Kidney epithelial cell (primary cell): ENCODE measurements at regions not wholly inside any gene's neighbourhood (a gene's known extent, or its start where the extent isn't known, plus 50 kb on each side); places are given as distances from the start of the nearest gene placed in this dataset.

Source experiments
- DNase-seq: peaks from one replicate; pipeline ENCODE4 v3.0.0-alpha.2; 2010; ENCODE audit warnings: low read depth
- H3K27me3 ChIP-seq: 2 replicates; pipeline ENCODE4 v1.6.0; 2011; ENCODE audit warnings: low read length; ENCODE audit not compliant: control insufficient read depth, insufficient read depth
- H3K36me3 ChIP-seq: 2 replicates; pipeline ENCODE4 v1.5.1; 2011; ENCODE audit warnings: low read length; ENCODE audit not compliant: control insufficient read depth, insufficient read depth
- H3K4me3 ChIP-seq: 2 replicates; pipeline ENCODE4 v1.5.1; 2011; ENCODE audit warnings: low read depth, mild to moderate bottlenecking, control low read depth, low read length
- TF ChIP-seq, protein P1 (sequence below): IDR thresholded peaks from 2 replicates; pipeline ENCODE4 v1.5.1; 2011; ENCODE audit warnings: mild to moderate bottlenecking, moderate library complexity, low read length, control low read depth, inconsistent platforms; ENCODE audit not compliant: insufficient read depth, poor library complexity, severe bottlenecking

DNA sequence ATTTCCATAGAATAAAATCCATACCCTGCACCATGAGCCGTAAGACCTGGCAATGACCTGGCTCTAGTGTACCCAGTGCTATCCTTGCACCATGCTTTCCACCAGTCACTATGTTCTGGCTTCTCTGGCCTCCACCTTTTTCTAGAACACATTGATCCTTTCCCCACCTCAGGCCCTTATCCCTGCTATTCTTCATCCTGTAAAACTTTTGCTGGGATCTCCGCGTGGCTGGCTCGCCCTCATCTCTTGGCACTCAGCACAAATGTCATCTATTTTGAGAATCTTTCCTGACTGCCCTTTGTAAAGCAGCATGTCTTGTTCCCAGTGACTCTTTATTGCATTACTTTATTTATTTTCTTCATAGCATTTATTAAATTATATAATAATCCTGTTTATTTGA lies 169.8 kb upstream of the B3GALT2 start:
- no peaks in the 10 kb centered on the region for H3K27me3 ChIP-seq
- no peak for DNase-seq
- H3K4me3 ChIP-seq, result no peak overlapping the region
- TF ChIP-seq, protein P1, sequence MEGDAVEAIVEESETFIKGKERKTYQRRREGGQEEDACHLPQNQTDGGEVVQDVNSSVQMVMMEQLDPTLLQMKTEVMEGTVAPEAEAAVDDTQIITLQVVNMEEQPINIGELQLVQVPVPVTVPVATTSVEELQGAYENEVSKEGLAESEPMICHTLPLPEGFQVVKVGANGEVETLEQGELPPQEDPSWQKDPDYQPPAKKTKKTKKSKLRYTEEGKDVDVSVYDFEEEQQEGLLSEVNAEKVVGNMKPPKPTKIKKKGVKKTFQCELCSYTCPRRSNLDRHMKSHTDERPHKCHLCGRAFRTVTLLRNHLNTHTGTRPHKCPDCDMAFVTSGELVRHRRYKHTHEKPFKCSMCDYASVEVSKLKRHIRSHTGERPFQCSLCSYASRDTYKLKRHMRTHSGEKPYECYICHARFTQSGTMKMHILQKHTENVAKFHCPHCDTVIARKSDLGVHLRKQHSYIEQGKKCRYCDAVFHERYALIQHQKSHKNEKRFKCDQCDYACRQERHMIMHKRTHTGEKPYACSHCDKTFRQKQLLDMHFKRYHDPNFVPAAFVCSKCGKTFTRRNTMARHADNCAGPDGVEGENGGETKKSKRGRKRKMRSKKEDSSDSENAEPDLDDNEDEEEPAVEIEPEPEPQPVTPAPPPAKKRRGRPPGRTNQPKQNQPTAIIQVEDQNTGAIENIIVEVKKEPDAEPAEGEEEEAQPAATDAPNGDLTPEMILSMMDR, result no peak
- no peaks in the 10 kb centered on the region for H3K36me3 ChIP-seq

GRCh38 chr1:193355626-193356025 lies 169.2 kb upstream of the B3GALT2 start:
- Histone ChIP-seq H3K4me3 (no peak overlapping the region), H3K36me3 (no peaks in the 10 kb centered on the region), H3K27me3 (no peaks in the 10 kb centered on the region)
- DNase-seq, result no peak
- TF ChIP-seq, protein P1, result no peak

- TF ChIP-seq, protein P1, result no peak
- H3K4me3 ChIP-seq, result no peak overlapping the region
- DNase-seq, result no peak
Observed at GRCh38 chr1:193355178-193355577, 168.8 kb upstream of the B3GALT2 start.

DNA sequence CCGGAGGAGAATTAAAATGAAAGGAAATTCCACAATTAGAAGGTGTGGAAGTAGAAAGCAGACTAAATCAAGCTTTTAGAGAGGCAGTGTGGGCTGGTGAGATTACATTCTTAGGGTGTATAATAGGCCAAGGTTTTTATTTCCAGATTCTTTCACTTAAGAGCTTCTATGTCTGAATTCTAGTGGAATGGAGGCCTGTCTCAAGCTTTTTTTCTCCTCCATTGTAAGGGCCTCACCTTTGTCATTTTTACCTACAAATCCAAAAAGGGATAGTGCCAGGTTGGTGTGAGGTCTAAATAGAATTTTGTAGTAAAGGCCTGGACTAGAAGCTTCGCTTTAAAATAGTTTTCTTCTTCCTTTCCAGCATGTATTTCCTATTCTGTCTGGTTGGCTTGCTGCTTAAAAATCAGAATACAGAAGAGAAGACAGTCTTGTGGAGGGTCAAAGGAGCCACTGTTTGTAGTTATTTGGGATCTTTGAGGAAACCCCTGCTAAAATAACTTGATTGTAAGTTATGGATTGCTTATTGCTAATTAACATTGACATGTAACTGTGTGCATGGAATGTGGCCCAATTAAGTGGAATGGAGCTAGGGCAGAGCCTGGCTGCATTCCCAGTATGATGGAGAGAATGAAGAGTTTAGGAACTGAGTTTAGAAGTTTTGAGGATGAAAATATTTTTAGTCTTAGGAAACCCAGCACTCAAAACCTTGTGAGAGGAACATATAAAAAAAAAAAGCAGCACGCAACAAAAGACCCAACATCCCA lies 162.5 kb upstream of the B3GALT2 start:
- TF ChIP-seq, protein P1, result no peak

More at GRCh38 chr1:193355178-193355577, 168.8 kb upstream of the B3GALT2 start:
- Histone ChIP-seq H3K27me3 (no peaks in the 10 kb centered on the region), H3K36me3 (no peaks in the 10 kb centered on the region)

DNA sequence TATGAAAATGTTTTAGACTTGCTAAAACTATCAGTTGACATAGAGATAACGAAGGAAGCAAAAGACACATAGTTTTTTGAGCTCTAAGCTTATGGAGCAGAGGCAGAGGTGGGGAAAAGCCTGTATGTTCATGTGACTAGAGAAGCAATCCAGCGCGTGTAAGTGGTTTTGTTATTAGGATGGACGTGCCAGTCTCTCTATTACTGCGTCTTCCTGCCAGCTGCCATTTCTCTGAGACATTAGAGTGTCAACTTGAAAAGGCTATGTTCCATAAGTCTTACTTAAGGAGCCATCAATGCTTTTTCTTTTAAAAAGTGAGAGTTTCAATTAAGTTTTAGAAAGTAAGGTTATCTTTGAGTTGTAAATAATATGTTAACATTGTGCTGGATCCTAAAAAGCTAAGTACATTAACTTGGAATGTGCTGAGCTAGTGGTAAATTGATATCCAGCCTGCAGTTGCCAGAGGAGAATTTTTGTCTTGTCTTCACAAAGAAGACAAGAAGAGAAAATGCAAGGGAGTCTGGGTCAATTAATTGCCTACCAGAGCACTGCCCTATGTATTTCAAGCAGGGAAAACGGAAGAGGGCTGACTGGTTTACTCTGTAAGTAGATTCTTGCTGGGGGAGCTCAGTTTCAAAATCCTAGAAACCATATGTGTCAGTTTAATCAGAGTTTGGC lies 161.8 kb upstream of the B3GALT2 start:
- Histone ChIP-seq H3K36me3 (no peaks in the 10 kb centered on the region), H3K27me3 (no peaks in the 10 kb centered on the region), H3K4me3 (no peak overlapping the region)
- TF ChIP-seq, protein P1, result no peak
- no peak for DNase-seq

More for the DNA sequence above, 162.5 kb upstream of the B3GALT2 start:
- Histone ChIP-seq H3K36me3 (no peaks in the 10 kb centered on the region), H3K4me3 (no peak overlapping the region), H3K27me3 (no peaks in the 10 kb centered on the region)
- no peak for DNase-seq
